Uterus (tissue), 3 donors: ENCODE measurements at regions not wholly inside any gene's neighbourhood (a gene's known extent, or its start where the extent isn't known, plus 50 kb on each side); places are given as distances from the start of the nearest gene placed in this dataset.

Experiments used
- DNase-seq, 2 donors: peaks; one replicate each; pipeline ENCODE4 v3.0.0-alpha.2; 2019 to 2020
- H3K27ac ChIP-seq, 2 donors: fragments of 200-600 bp; sonication (generic); 1 replicate in 1 of 2; 2 replicates in 1 of 2; pipeline ENCODE4 v1.5.1; 2016 to 2018
- H3K27me3 ChIP-seq, 2 donors: fragments of 200-600 bp; sonication (generic); one replicate each; pipeline ENCODE4 v1.5.1; 2018 to 2019; ENCODE audit warnings: control low read depth in 1 of 2
- H3K36me3 ChIP-seq, 2 donors: fragments of 200-600 bp; sonication (generic); one replicate each; pipeline ENCODE4 v1.5.1; 2019; ENCODE audit warnings: control low read depth in 1 of 2
- H3K4me1 ChIP-seq, 2 donors: fragments of 200-600 bp; sonication (generic); one replicate each; pipeline ENCODE4 v1.5.1; 2018 to 2019; ENCODE audit warnings: control low read depth in 1 of 2
- H3K4me3 ChIP-seq, 2 donors: fragments of 200-600 bp; sonication (generic); 1 replicate in 1 of 2; 2 replicates in 1 of 2; pipeline ENCODE4 v1.5.1; 2018 to 2019; ENCODE audit warnings: mild to moderate bottlenecking in 1 of 2
- H3K9me3 ChIP-seq, 2 donors: fragments of 200-600 bp; sonication (generic); one replicate each; pipeline ENCODE4 v1.5.1; 2019; ENCODE audit warnings: control low read depth in 1 of 2
- POLR2A ChIP-seq, 2 donors: fragments of 450-650 bp; IDR thresholded peaks; one replicate each; pipeline ENCODE4 v1.6.1; 2016; ENCODE audit warnings: antibody characterized with exemption in 2 of 2, mild to moderate bottlenecking in 1 of 2, moderate library complexity in 1 of 2
- intact Hi-C: fragments of 100-400 bp; cut with DNase I; formaldehyde crosslinking; loops from one replicate; pipeline ENCODE4 v1.15.1; 2023; ENCODE audit warnings: low total_unique reads
- TF ChIP-seq, protein P1 (sequence below), 4 experiments: fragments of 200-600 bp in 2 of 4; fragments of 450-650 bp in 2 of 4; sonication (generic) in 2 of 4; IDR thresholded peaks; one replicate each; pipeline ENCODE4 v1.5.1; 2016 to 2019; ENCODE audit warnings: antibody characterized with exemption in 4 of 4, mild to moderate bottlenecking in 2 of 4, moderate library complexity in 1 of 4
- donor health status: DM: yes; HTN: yes; CAD: no.

DNA sequence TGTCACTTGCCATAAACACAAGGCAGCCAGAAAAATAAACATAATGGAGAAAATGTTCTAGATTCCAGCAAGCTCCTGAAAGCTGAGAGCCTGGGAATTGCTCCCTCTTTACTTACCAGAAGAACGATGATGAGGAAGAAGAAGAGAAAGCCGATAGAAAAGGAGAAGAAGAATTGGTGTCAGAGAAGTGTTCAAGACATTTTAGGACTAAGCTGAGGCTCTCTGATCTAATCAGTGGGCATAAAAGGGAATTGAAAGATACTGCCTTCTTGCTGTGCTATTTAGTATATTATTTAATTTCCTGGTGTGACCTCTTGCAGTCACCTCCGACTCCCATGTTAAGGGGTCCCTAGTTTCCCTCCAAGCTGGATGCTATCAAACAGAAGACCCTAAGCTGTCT lies 316.6 kb upstream of the JARID2 start:
- H3K27me3 ChIP-seq: no peaks in the 10 kb centered on the region
- DNase-seq: no peak
- no peaks in the 10 kb centered on the region for H3K9me3 ChIP-seq
- no peak overlapping the region for H3K27ac ChIP-seq
- H3K4me3 ChIP-seq: no peak overlapping the region
- H3K4me1 ChIP-seq: no peaks in the 10 kb centered on the region
- H3K36me3 ChIP-seq: no peaks in the 10 kb centered on the region
- TF ChIP-seq POLR2A (IDR thresholded peaks at IDR 0.05): no peak
- TF ChIP-seq, protein P1, sequence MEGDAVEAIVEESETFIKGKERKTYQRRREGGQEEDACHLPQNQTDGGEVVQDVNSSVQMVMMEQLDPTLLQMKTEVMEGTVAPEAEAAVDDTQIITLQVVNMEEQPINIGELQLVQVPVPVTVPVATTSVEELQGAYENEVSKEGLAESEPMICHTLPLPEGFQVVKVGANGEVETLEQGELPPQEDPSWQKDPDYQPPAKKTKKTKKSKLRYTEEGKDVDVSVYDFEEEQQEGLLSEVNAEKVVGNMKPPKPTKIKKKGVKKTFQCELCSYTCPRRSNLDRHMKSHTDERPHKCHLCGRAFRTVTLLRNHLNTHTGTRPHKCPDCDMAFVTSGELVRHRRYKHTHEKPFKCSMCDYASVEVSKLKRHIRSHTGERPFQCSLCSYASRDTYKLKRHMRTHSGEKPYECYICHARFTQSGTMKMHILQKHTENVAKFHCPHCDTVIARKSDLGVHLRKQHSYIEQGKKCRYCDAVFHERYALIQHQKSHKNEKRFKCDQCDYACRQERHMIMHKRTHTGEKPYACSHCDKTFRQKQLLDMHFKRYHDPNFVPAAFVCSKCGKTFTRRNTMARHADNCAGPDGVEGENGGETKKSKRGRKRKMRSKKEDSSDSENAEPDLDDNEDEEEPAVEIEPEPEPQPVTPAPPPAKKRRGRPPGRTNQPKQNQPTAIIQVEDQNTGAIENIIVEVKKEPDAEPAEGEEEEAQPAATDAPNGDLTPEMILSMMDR (IDR thresholded peaks at IDR 0.05): no peak
- intact Hi-C loops: no loop called here

DNA sequence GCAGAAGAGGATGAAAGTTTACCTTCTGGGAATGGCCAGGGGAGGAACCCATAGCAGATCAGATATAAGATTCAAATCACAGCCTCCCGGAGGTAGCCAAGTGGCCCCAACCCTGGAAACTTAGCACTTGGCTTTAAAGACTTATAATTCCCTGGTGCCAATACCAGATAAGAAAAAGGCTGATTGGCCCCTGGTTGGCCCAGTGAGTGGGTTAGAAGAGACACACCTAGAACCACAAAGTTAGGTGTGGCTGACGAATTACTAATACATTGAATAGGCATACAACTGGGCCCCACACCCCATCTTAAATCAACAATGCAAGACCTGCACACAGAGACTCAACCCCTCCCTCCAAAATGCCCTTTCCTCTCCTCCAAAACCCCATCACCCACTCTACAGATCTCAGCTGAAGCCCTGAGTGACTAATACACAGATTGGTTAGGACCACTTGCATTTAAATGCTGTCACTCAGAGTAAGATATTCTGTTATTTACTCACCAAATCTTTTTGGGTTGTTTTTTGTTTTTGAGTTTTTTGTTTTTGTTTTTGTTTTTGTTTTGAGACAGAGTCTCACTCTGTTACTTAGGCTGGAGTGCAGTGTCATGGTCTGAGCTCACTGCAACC lies 315.4 kb upstream of the JARID2 start:
- Histone ChIP-seq H3K27ac (no peak overlapping the region), H3K27me3 (no peaks in the 10 kb centered on the region), H3K4me3 (no peak overlapping the region), H3K9me3 (no peaks in the 10 kb centered on the region), H3K4me1 (no peaks in the 10 kb centered on the region), H3K36me3 (no peaks in the 10 kb centered on the region)
- no peak for TF ChIP-seq POLR2A (IDR thresholded peaks at IDR 0.05)
- TF ChIP-seq, protein P1 (IDR thresholded peaks at IDR 0.05): no peak
- no peak for DNase-seq
- intact Hi-C loops: no loop called here

DNA sequence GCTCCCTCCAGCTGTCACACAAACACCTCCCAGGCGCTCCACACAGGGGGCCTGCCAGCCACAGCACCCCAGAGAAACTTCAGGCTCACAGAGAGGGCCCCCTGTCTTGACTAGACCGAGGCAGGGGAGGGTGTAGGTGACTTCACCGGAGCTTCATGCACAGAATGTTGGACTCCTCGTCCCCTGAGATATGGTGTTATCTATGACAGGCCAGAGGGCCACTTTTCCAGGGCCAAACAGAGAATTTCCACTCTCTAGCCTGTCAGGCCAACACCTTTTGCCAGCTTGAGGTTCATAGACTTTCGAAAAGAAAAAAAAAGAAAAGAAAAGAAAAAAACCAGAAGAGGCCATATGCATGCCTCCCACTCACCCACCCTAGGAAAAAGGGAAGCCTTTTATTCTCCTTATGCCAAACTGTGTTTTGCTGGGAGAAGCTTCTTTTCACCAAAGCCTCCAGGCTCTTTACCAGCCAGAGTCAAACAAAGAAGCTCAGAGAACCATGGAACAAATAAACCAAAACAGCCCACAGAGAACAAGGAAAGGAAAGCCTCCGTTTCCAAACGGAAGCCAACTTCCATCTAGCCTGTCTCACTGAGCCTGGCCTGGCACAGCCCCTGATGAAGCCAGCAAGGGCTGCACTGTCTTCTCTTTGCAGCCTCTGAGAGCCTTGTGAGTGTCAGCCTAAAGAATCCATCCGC lies 313.2 kb upstream of the JARID2 start:
- intact Hi-C loops: no loop called here
- Histone ChIP-seq H3K9me3 (no peaks in the 10 kb centered on the region), H3K4me3 (no peak overlapping the region), H3K27me3 (no peaks in the 10 kb centered on the region), H3K4me1 (no peaks in the 10 kb centered on the region), H3K36me3 (no peaks in the 10 kb centered on the region), H3K27ac (no peak overlapping the region)
- no peak for DNase-seq
- no peak for TF ChIP-seq POLR2A (IDR thresholded peaks at IDR 0.05)
- TF ChIP-seq, protein P1 (IDR thresholded peaks at IDR 0.05): no peak

DNA sequence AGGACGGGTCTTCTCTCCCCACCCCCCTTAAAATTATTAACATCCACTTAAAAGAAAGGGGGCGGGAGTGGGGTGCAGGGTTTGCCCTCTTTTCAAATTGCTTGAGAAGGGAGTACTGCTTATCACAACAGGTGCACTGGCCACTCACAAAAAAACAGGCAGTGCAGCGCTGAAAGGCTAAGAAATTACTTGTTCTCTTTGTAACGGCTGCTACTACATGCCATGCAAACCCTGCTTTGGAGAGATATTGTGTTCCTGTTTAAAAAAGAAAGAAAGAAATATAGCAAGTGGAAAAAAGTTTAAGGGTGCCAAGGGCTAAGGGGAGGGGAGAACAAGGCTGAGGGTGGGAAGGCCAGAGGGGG lies 312.7 kb upstream of the JARID2 start:
- DNase-seq: no peak
- intact Hi-C loops: no loop called here
- no peaks in the 10 kb centered on the region for H3K9me3 ChIP-seq
- no peak overlapping the region for H3K4me3 ChIP-seq
- H3K27me3 ChIP-seq: no peaks in the 10 kb centered on the region
- H3K4me1 ChIP-seq: no peaks in the 10 kb centered on the region
- no peaks in the 10 kb centered on the region for H3K36me3 ChIP-seq
- TF ChIP-seq, protein P1 (IDR thresholded peaks at IDR 0.05): no peak
- TF ChIP-seq POLR2A (IDR thresholded peaks at IDR 0.05): no peak
- no peak overlapping the region for H3K27ac ChIP-seq

DNA sequence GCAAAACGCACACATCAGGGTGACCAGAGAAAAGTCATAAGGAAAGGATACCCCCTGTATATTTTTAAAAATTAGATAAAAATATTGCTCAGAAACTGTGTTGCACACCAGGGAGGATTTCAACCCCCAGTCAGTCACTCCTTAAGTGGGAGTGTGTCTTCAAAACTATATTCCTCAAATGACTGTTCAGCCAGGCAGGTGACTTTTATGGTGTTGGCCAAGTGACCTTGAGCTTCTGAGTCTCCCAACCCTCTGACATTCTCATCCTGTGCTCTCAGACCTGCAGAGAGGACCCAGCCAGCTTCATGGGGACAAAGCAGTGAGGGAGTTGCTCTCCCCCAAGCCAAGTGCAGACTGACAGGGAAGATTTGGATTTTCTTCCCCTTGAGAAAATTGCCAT lies 311.9 kb upstream of the JARID2 start:
- no peaks in the 10 kb centered on the region for H3K27me3 ChIP-seq
- H3K36me3 ChIP-seq: no peaks in the 10 kb centered on the region
- no peak overlapping the region for H3K27ac ChIP-seq
- no peak for DNase-seq
- TF ChIP-seq, protein P1 (IDR thresholded peaks at IDR 0.05): no peak
- H3K9me3 ChIP-seq: no peaks in the 10 kb centered on the region
- intact Hi-C loops: no loop called here
- no peak overlapping the region for H3K4me3 ChIP-seq
- no peaks in the 10 kb centered on the region for H3K4me1 ChIP-seq
